ENCODE measurements at regions not wholly inside any gene's neighbourhood (a gene's known extent, or its start where the extent isn't known, plus 50 kb on each side); places are given as distances from the start of the nearest gene placed in this dataset.
"Not testable (repeated sequence)": the region's sequence is repeated elsewhere in the genome, so short reads cannot be mapped to it uniquely, and the experiment has no call there.

DNA sequence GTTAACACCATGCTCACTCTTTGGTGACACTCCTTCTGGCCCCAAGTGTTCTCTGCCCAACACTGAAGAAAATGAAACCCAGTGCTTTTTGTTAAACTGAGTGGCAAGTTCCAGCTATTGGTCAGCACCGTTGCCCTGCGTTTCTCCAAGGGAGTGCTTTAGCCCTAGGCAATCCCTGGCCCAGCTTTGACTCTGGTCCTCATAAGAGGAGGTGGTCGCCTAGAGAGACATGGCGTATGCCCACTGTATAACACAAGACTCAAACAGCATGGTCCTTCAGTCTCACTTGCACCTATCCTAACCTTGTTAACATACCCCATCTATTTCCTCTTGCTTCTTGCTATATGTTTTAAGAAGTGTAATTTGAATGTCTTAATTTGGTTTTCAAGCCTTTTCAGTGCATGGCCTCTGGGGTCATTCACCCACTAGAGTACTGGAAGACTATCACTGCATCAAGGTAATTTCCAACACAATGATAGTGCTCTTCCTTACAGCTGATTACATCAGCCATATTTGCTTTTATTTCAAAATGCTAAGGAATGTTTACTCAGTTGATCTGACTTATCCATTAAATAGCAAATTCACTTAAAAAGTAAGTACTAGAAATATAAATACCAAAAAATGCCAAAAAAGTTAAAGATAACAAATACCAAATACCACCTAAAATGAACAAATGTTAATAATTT lies 190.5 kb upstream of the SOX21 start:
- DNase-seq (ENCODE audit: low read depth), result no peak

- DNase-seq (ENCODE audit: low read depth), result no peak
These were observed 188.7 kb upstream of the SOX21 start for GRCh38 chr13:94901070-94901469.

DNA sequence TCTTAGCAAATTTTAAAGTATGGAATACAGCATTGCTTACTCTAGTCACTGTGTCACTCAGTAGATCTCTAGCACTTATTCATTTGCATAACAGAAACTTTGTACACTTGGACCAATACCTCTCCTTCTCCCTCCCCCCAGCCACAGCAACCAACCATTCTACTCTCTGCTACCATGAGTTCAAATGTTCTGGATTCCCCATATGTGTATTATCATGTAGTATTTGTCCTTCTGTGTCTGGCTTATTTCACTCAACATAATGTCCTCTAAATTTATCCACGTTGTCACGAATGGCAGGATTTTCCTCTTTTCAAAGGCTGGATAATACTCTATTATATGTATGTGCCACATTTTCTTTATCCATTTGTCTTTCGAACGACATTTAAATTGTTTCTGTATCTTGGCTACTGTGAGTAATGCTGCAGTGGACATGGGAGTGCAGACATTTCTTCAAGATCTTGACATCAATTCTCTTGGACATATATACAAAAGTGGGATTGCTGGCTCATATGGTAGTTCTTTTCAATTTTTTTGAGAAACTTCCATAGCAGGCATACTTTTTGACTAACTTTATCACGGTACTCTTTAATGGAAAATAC lies 184.5 kb upstream of the SOX21 start:
- no peak for DNase-seq (ENCODE audit: low read depth)

DNA sequence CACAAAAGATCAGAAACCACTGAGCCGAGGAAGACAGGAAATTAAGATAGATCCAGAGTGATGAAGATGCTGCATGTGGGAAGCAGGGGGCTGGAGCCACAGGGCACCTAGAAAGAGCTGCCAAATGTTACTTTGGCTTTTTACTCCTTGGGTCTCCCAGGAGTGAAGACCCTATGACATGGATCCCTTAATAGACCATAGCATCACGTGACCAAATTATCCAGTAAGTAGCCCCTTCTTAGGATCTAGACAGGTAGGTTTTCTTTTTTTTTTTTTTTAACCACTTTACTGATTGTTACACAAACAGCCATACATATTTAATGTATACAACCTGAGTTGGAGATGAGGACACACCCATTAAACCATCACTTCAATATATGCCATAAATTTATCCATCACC lies 183.9 kb upstream of the SOX21 start:
- no peak for DNase-seq (ENCODE audit: low read depth)

DNA sequence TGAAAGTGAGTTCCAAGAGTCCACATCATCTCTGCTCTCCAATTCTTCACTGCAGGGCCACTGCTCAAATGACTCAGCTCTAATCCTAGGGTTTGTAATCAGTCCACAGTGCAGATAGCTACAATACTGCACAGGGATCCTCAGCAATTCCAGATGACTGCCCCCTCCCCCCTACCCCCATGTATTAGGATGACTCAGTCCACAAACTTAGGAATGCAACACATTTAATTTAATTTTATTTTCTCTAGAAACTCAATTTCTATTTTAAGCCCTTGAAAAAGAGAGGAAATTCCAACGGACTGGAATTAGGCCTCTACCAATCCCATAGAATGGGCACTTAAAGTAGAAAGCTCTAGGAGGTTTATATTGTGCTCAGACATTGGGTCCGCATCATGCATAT lies 173.8 kb upstream of the SOX21 start:
- no peak for DNase-seq (ENCODE audit: low read depth)

- DNase-seq (ENCODE audit: low read depth), result no peak
These were observed 168.1 kb upstream of the SOX21 start for GRCh38 chr13:94880463-94880862.

DNA sequence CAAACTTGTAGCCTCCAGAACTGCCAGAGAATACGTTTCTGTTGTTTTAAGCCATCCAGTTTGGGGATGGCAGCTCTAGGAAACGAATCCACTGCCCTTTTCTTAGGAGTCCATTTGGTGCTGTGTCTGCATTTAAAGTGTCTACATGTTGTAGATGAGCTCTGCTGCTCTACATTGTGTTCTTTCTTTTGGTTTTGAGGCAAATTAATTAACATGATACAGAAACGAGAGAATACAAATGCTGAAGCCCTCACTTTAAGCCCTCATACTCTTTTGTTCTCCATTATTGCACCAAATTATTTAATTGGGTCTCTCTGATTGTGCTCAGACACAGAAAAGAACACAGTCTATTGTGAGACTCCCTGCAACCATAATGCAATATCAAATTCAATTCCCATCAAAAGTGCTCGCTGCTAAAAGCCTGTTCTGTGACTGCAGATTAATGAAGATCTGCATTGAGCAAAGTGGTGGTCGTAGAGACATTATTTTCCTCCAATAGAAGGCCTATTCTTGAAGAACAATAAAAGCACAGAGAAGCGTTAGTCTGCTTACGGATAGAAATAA lies 166.3 kb upstream of the SOX21 start:
- DNase-seq (ENCODE audit: low read depth), result no peak

- DNase-seq (ENCODE audit: low read depth), result no peak
These were observed 152.1 kb upstream of the SOX21 start for GRCh38 chr13:94864474-94864873.

GRCh38 chr13:94860981-94861407 lies 148.6 kb upstream of the SOX21 start:
- no peak for DNase-seq (ENCODE audit: low read depth)

- no peak for DNase-seq (ENCODE audit: low read depth)
These were observed 147.5 kb upstream of the SOX21 start for GRCh38 chr13:94859811-94860210.

- DNase-seq (ENCODE audit: low read depth), result no peak
These were observed 146.9 kb upstream of the SOX21 start for GRCh38 chr13:94859278-94859691.

- DNase-seq (ENCODE audit: low read depth), result no peak
These were observed 146.5 kb upstream of the SOX21 start for GRCh38 chr13:94858856-94859255.

DNA sequence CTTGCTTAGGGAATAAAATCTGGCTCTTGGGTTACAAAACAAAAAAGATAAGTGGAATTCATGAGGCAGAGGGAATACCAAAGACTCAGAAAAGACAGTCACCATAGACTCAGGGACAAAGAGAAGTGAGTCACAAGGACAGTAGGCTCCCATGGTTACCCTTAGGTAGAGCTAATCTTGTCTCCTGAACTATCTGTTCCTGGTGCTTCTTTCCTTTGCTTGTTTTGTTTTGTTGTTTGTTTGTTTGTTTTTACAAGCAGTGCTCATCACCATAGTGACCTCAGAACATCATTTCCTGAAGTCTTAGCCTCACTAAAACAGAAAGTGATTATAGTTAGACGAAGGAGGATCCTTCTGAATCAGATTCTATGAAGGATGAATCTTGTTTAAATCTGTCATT lies 142.3 kb upstream of the SOX21 start:
- no peak for DNase-seq (ENCODE audit: low read depth)

DNA sequence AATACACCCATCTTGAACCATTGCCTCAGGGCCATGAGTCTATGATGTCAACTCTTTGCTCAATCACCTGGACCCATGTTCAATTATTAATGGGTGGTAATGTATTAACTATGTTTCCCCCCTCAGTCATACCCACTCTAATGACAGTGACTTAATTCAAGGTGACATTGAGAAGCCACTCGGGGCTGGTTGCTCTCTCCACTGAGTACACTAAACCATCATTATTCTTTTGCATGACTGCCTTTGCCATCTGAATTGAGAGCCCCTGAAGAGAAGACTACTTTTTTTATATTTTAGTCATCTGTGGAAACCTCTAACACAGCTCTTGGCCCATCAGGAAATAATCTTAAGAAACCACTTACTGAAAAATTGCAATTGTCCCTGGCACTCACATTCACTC lies 139.2 kb upstream of the SOX21 start:
- no peak for DNase-seq (ENCODE audit: low read depth)

- no peak for DNase-seq (ENCODE audit: low read depth)
These were observed 136.9 kb upstream of the SOX21 start for GRCh38 chr13:94849254-94849653.

GRCh38 chr13:94842901-94843300 lies 130.6 kb upstream of the SOX21 start:
- no peak for DNase-seq (ENCODE audit: low read depth)

DNA sequence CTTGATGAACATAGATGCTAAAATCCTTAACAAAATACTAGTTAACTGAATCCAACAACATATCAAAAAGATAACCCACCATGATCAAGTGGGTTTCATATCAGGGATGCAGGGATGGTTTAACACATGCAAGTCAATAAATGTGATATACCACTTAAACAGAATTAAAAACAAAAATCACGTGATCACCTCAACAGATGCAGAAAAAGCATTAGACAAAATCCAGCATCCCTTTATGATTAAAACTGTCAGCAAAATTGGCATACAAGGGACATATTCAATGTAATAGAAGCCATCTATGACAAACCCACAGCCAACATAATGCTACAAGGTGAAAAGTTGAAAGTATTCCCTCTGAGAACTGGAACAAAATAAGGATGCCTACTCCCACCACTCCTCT lies 124.7 kb upstream of the SOX21 start:
- DNase-seq (ENCODE audit: low read depth), result not testable (repeated sequence)

GRCh38 chr13:94829837-94830365 lies 117.6 kb upstream of the SOX21 start:
- DNase-seq (ENCODE audit: low read depth), result no peak

- DNase-seq (ENCODE audit: low read depth), result no peak
These were observed 117.0 kb upstream of the SOX21 start for GRCh38 chr13:94829185-94829836.

- DNase-seq (ENCODE audit: low read depth), result no peak
These were observed 115.2 kb upstream of the SOX21 start for GRCh38 chr13:94827566-94827965.

DNA sequence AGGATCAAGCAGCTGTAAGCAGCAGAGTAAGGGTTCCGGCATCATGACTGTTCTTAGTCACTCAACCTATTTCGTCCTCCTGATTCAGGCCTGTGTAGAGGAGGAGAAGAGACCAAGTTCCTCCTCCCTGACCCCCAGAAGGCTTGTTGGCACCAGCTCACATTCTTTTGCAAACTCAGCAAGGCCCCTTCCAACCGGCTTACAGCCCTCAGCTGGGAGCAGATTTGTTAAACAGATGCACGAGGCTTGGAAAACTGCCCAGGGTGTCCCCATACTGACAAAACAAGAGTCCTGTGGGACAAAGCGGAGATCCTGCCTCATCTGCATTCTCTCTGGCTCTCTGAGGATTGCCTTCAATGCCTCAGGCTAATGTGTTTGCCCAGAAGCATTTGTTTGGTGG lies 113.2 kb upstream of the SOX21 start:
- DNase-seq (ENCODE audit: low read depth), result no peak

DNA sequence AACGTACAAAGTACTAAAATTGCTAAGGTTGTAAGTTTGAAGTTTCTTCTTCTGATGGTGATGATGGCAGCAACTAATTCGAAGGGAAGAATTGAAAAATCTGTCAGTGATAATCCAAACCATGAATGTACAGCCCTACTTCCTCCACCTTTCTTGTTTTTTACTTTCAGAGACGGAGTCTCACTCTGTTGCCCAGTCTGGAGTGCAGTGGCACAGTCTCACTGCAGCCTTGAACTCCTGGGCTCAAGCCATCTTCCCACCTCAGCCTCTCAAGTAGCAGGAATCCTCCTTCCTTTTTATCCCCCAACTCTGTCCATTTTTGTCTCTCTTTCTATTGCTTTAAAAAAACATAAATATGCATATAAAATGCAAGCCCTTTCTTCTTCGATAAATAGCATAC lies 112.3 kb upstream of the SOX21 start:
- DNase-seq (ENCODE audit: low read depth), result no peak

DNA sequence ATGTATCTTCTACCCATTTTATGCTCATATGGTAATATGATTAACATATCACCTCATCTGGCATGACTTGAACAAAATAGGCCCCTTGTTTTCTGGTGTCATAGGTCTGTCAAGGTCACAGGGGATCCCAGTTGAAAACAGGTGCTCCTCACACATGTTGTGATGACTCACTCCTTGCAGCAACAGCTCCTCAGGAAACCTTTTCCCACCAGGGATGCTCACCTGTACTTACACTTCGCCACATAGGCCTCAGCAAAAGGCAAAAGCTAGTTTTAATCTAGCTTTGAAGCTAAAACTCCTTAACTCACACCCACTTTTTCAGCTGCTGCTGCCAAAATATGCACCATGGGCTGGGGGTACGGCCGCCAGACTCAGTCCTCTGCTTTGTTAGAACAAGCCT lies 110.0 kb upstream of the SOX21 start:
- DNase-seq (ENCODE audit: low read depth), result no peak

All from activated T-cell treated with anti-CD3 and anti-CD28 coated beads for 48 hours (primary cell).